ENCODE measurements at regions not wholly inside any gene's neighbourhood (a gene's known extent, or its start where the extent isn't known, plus 50 kb on each side); places are given as distances from the start of the nearest gene placed in this dataset.

- intact Hi-C loops (cut with DNase I), result no loop called here
- H3K27ac ChIP-seq, result no peak overlapping the region
- WGBS, 4 donors, result 54 to 79% (median 64%) methylated on average over 2 of the region's 2 CpGs
- H3K27me3 ChIP-seq, result peaks cover 3% of the 10 kb centered on the region
- H3K36me3 ChIP-seq (replicated peaks in 1 of 2), result no peaks in the 10 kb centered on the region
- H3K4me3 ChIP-seq, result no peak overlapping the region
- no peaks in the 10 kb centered on the region for H3K4me1 ChIP-seq (replicated peaks in 1 of 2)
- DNase-seq, result no peak
- H3K9me3 ChIP-seq (replicated peaks in 1 of 3), result no peaks in the 10 kb centered on the region
- TF ChIP-seq POLR2A (IDR thresholded peaks at IDR 0.05) (no peak), CTCF (IDR thresholded peaks at IDR 0.05) (no peak)
Measured at GRCh38 chr22:27097933-27098332, 440.5 kb downstream of the MIAT start.

- WGBS, 4 donors, result 64 to 83% (median 74%) methylated on average over 11 to 15 of the region's 15 CpGs
- H3K4me3 ChIP-seq, result no peak overlapping the region
- H3K27me3 ChIP-seq, result peaks cover 3% of the 10 kb centered on the region
- no peaks in the 10 kb centered on the region for H3K4me1 ChIP-seq (replicated peaks in 1 of 2)
- no peaks in the 10 kb centered on the region for H3K9me3 ChIP-seq (replicated peaks in 1 of 3)
- no peak for TF ChIP-seq POLR2A (IDR thresholded peaks at IDR 0.05)
- no peak for TF ChIP-seq CTCF (IDR thresholded peaks at IDR 0.05)
- H3K27ac ChIP-seq, result no peak overlapping the region
- no peaks in the 10 kb centered on the region for H3K36me3 ChIP-seq (replicated peaks in 1 of 2)
- intact Hi-C loops (cut with DNase I), result no loop called here
- DNase-seq, result no peak
Measured at GRCh38 chr22:27099946-27100722, 442.7 kb downstream of the MIAT start.

GRCh38 chr22:27100789-27101188 lies 443.4 kb downstream of the MIAT start:
- 0 to 5% (median 3%) methylated on average over 10 to 18 of the region's 18 CpGs for WGBS, 4 donors
- Histone ChIP-seq H3K27ac (no peak overlapping the region), H3K9me3 (replicated peaks in 1 of 3) (no peaks in the 10 kb centered on the region), H3K4me3 (no peak overlapping the region), H3K27me3 (peaks cover 3% of the 10 kb centered on the region), H3K4me1 (replicated peaks in 1 of 2) (peaks cover 0 to 3% of the 10 kb centered on the region in 2 donors), H3K36me3 (replicated peaks in 1 of 2) (no peaks in the 10 kb centered on the region)
- TF ChIP-seq CTCF (IDR thresholded peaks at IDR 0.05) (no peak), POLR2A (IDR thresholded peaks at IDR 0.05) (no peak)
- intact Hi-C loops (cut with DNase I), result no loop called here
- DNase-seq, result peak in 2 of 7 donors; percentile 30

- intact Hi-C loops (cut with DNase I), result no loop called here
- 63 to 88% (median 68%) methylated on average over 1 of the region's 1 CpG for WGBS, 4 donors
Measured at GRCh38 chr22:27101288-27101687, 443.9 kb downstream of the MIAT start.

More at GRCh38 chr22:27101288-27101687, 443.9 kb downstream of the MIAT start:
- Histone ChIP-seq H3K27me3 (peaks cover 3% of the 10 kb centered on the region), H3K9me3 (replicated peaks in 1 of 3) (no peaks in the 10 kb centered on the region), H3K27ac (no peak overlapping the region), H3K4me1 (replicated peaks in 1 of 2) (peaks cover 0 to 8% of the 10 kb centered on the region in 2 donors), H3K4me3 (no peak overlapping the region), H3K36me3 (replicated peaks in 1 of 2) (no peaks in the 10 kb centered on the region)
- TF ChIP-seq CTCF (IDR thresholded peaks at IDR 0.05), result no peak
- TF ChIP-seq POLR2A (IDR thresholded peaks at IDR 0.05), result no peak
- DNase-seq, result no peak

Measured in adrenal gland (tissue), 9 donors.